DOHH2 (cell line): ENCODE measurements at regions not wholly inside any gene's neighbourhood (a gene's known extent, or its start where the extent isn't known, plus 50 kb on each side); places are given as distances from the start of the nearest gene placed in this dataset.

Experiments used
- H3F3A ChIP-seq: fragments of 200-600 bp; sonication (generic), shearing (Covaris generic); 2 replicates; pipeline ENCODE4 v1.6.0; 2016; ENCODE audit warnings: antibody characterized with exemption, mild to moderate bottlenecking; ENCODE audit not compliant: control insufficient read depth, insufficient read depth
- H3K27ac ChIP-seq: fragments of 200-600 bp; sonication (generic); 2 replicates; pipeline ENCODE4 v1.5.1; 2014; ENCODE audit warnings: low read depth, mild to moderate bottlenecking, low read length, moderate library complexity
- H3K27me3 ChIP-seq: fragments of 200-600 bp; sonication (generic); 2 replicates; pipeline ENCODE4 v1.6.1; 2014; ENCODE audit warnings: mild to moderate bottlenecking, low read length, mixed read lengths; ENCODE audit not compliant: control insufficient read depth
- H3K36me3 ChIP-seq: fragments of 200-600 bp; sonication (generic); 2 replicates; pipeline ENCODE4 v1.6.1; 2014; ENCODE audit warnings: mild to moderate bottlenecking, low read length, moderate library complexity, mixed read lengths; ENCODE audit not compliant: control insufficient read depth
- H3K4me1 ChIP-seq: fragments of 200-600 bp; sonication (generic); 2 replicates; pipeline ENCODE4 v1.6.1; 2014; ENCODE audit warnings: mild to moderate bottlenecking, low read length, mixed read lengths; ENCODE audit not compliant: control insufficient read depth
- H3K4me2 ChIP-seq: fragments of 200-600 bp; sonication (generic); 2 replicates; pipeline ENCODE4 v1.6.0; 2014; ENCODE audit warnings: mild to moderate bottlenecking, low read length, moderate library complexity
- H3K4me3 ChIP-seq: fragments of 200-600 bp; sonication (generic); 2 replicates; pipeline ENCODE4 v1.5.1; 2014; ENCODE audit warnings: mild to moderate bottlenecking, low read length, mixed read lengths
- H3K79me2 ChIP-seq: fragments of 200-600 bp; sonication (generic); 2 replicates; pipeline ENCODE4 v1.6.1; 2014; ENCODE audit warnings: mild to moderate bottlenecking, low read length, mixed read lengths; ENCODE audit not compliant: control insufficient read depth
- H3K9me2 ChIP-seq: fragments of 200-600 bp; sonication (generic); replicated peaks from 2 replicates; pipeline ENCODE4 v1.6.1; 2014; ENCODE audit warnings: mild to moderate bottlenecking, low read length, mixed read lengths; ENCODE audit not compliant: control insufficient read depth
- H3K9me3 ChIP-seq: fragments of 200-600 bp; sonication (generic); 2 replicates; pipeline ENCODE4 v1.6.1; 2014; ENCODE audit warnings: antibody characterized with exemption, low read length, mixed read lengths; ENCODE audit not compliant: control insufficient read depth, insufficient read depth
- H4K20me1 ChIP-seq: fragments of 200-600 bp; sonication (generic); 2 replicates; pipeline ENCODE4 v1.6.0; 2014; ENCODE audit warnings: low read depth, mild to moderate bottlenecking, antibody characterized with exemption, low read length, moderate library complexity; ENCODE audit not compliant: control insufficient read depth, insufficient read depth
- CTCF ChIP-seq: fragments of 200-600 bp; sonication (generic); IDR thresholded peaks from one replicate; pipeline ENCODE4 v1.5.1; 2014; ENCODE audit warnings: antibody characterized with exemption, mild to moderate bottlenecking, low read depth, low read length; ENCODE audit not compliant: poor library complexity, severe bottlenecking
- EZH2phosphoT487 ChIP-seq: fragments of 200-600 bp; sonication (generic); IDR thresholded peaks from 2 replicates; pipeline ENCODE4 v1.6.1; 2017; ENCODE audit warnings: borderline replicate concordance, mild to moderate bottlenecking, antibody characterized with exemption, low read length, moderate library complexity, mixed read lengths

GRCh38 chr1:235017719-235018118 is 110.9 kb downstream of the TOMM20 start:
- Histone ChIP-seq H4K20me1 (no peaks in the 10 kb centered on the region), H3K36me3 (no peaks in the 10 kb centered on the region), H3K27ac (no peak overlapping the region), H3K4me1 (no peaks in the 10 kb centered on the region), H3K9me3 (no peaks in the 10 kb centered on the region), H3K9me2 (no peaks in the 10 kb centered on the region), H3K4me2 (no peak overlapping the region), H3K4me3 (no peak overlapping the region), H3F3A (no peaks in the 10 kb centered on the region), H3K79me2 (no peaks in the 10 kb centered on the region), H3K27me3 (peaks cover 22% of the 10 kb centered on the region)
- TF ChIP-seq EZH2phosphoT487: no peak

- Histone ChIP-seq H3K4me3 (no peak overlapping the region), H3K79me2 (no peaks in the 10 kb centered on the region), H3K27me3 (peaks cover 16% of the 10 kb centered on the region), H3K9me3 (no peaks in the 10 kb centered on the region), H3K9me2 (no peaks in the 10 kb centered on the region), H3F3A (no peaks in the 10 kb centered on the region), H3K36me3 (no peaks in the 10 kb centered on the region), H3K4me2 (no peak overlapping the region), H3K27ac (no peak overlapping the region), H4K20me1 (no peaks in the 10 kb centered on the region), H3K4me1 (peaks cover 4% of the 10 kb centered on the region)
- TF ChIP-seq EZH2phosphoT487 (no peak), CTCF (no peak)
Observed at GRCh38 chr1:235017191-235017590, 111.4 kb downstream of the TOMM20 start.

- Histone ChIP-seq H3K4me3 (no peak overlapping the region), H3K4me2 (no peak overlapping the region), H3K27ac (no peak overlapping the region), H3K4me1 (peaks cover 19% of the 10 kb centered on the region), H3K9me2 (no peaks in the 10 kb centered on the region), H4K20me1 (no peaks in the 10 kb centered on the region), H3K9me3 (no peaks in the 10 kb centered on the region), H3K27me3 (peaks cover 12% of the 10 kb centered on the region), H3F3A (no peaks in the 10 kb centered on the region), H3K36me3 (no peaks in the 10 kb centered on the region), H3K79me2 (no peaks in the 10 kb centered on the region)
- no peak for TF ChIP-seq CTCF
- TF ChIP-seq EZH2phosphoT487: no peak
Observed at GRCh38 chr1:235015291-235015985, 113.2 kb downstream of the TOMM20 start.

- peaks cover 12% of the 10 kb centered on the region for H3K27me3 ChIP-seq
- peaks cover 19% of the 10 kb centered on the region for H3K4me1 ChIP-seq
- TF ChIP-seq CTCF (no peak), EZH2phosphoT487 (no peak)
- no peaks in the 10 kb centered on the region for H4K20me1 ChIP-seq
- H3K27ac ChIP-seq: no peak overlapping the region
- H3K9me3 ChIP-seq: no peaks in the 10 kb centered on the region
- no peak overlapping the region for H3K4me2 ChIP-seq
- H3K9me2 ChIP-seq: no peaks in the 10 kb centered on the region
- no peaks in the 10 kb centered on the region for H3F3A ChIP-seq
- no peaks in the 10 kb centered on the region for H3K36me3 ChIP-seq
- H3K79me2 ChIP-seq: no peaks in the 10 kb centered on the region
- no peak overlapping the region for H3K4me3 ChIP-seq
Observed at GRCh38 chr1:235014756-235015155, 113.9 kb downstream of the TOMM20 start.
